Body of pancreas (tissue), 4 donors: ENCODE measurements at regions not wholly inside any gene's neighbourhood (a gene's known extent, or its start where the extent isn't known, plus 50 kb on each side); places are given as distances from the start of the nearest gene placed in this dataset.

Experiments used
- ATAC-seq: fragments of 150-250 bp; one replicate; pipeline ENCODE4 v1.9.1; 2016
- DNase-seq, 4 donors: peaks; one replicate each; pipeline ENCODE4 v3.0.0-alpha.2; 2019
- H3K27ac ChIP-seq, 4 donors: fragments of 200-600 bp; sonication (generic); 1 replicate in 3 of 4; 2 replicates in 1 of 4; pipeline versions ENCODE4 v1.5.1 to v1.6.1; 2016 to 2019; ENCODE audit warnings: mild to moderate bottlenecking in 1 of 4, mixed read lengths in 1 of 4, moderate library complexity in 1 of 4
- H3K27me3 ChIP-seq, 2 donors: fragments of 200-600 bp; sonication (generic); one replicate each; pipeline ENCODE4 v1.6.0; 2016; ENCODE audit warnings: mild to moderate bottlenecking in 1 of 2
- H3K36me3 ChIP-seq, 2 donors: fragments of 200-600 bp; sonication (generic); replicated peaks in 1 of 2; 2 replicates each; pipeline ENCODE4 v1.5.1; 2016; ENCODE audit warnings: low read depth in 2 of 2; ENCODE audit not compliant: insufficient read depth in 1 of 2
- H3K4me1 ChIP-seq: fragments of 200-600 bp; sonication (generic); one replicate; pipeline ENCODE4 v1.6.0; 2016
- H3K4me3 ChIP-seq, 2 donors: fragments of 200-600 bp; sonication (generic); 1 replicate in 1 of 2; 2 replicates in 1 of 2; pipeline ENCODE4 v1.5.1; 2016 to 2019
- H3K9me3 ChIP-seq, 3 donors: fragments of 200-600 bp; sonication (generic); 1 replicate in 2 of 3; 2 replicates in 1 of 3; pipeline ENCODE4 v1.5.1; 2016
- POLR2A ChIP-seq, 3 donors: fragments of 450-650 bp; IDR thresholded peaks; one replicate each; pipeline ENCODE4 v1.6.1; 2016; ENCODE audit warnings: antibody characterized with exemption in 3 of 3, mild to moderate bottlenecking in 2 of 3
- WGBS, 2 donors: methylation state at CpG; one replicate each; pipeline ENCODE4 v1.1.5; 2017; 5-methylcytosine and 5-hydroxymethylcytosine counted together
- intact Hi-C: fragments of 100-400 bp; cut with DNase I; formaldehyde crosslinking; loops from one replicate; pipeline ENCODE4 v1.15.1; 2023
- TF ChIP-seq, protein P1 (sequence below), 7 experiments: fragments of 450-650 bp in 4 of 7; fragments of 200-600 bp in 3 of 7; sonication (generic) in 3 of 7; IDR thresholded peaks; one replicate each; pipeline ENCODE4 v1.5.1; 2016 to 2019; ENCODE audit warnings: antibody characterized with exemption in 7 of 7

- intact Hi-C loops = no loop called here
- 73 to 80% methylated on average over 3 of the region's 3 CpGs for WGBS, 2 donors
- H3K4me3 ChIP-seq = no peak overlapping the region
- no peaks in the 10 kb centered on the region for H3K27me3 ChIP-seq
- H3K36me3 ChIP-seq = no peaks in the 10 kb centered on the region
- TF ChIP-seq, protein P1, sequence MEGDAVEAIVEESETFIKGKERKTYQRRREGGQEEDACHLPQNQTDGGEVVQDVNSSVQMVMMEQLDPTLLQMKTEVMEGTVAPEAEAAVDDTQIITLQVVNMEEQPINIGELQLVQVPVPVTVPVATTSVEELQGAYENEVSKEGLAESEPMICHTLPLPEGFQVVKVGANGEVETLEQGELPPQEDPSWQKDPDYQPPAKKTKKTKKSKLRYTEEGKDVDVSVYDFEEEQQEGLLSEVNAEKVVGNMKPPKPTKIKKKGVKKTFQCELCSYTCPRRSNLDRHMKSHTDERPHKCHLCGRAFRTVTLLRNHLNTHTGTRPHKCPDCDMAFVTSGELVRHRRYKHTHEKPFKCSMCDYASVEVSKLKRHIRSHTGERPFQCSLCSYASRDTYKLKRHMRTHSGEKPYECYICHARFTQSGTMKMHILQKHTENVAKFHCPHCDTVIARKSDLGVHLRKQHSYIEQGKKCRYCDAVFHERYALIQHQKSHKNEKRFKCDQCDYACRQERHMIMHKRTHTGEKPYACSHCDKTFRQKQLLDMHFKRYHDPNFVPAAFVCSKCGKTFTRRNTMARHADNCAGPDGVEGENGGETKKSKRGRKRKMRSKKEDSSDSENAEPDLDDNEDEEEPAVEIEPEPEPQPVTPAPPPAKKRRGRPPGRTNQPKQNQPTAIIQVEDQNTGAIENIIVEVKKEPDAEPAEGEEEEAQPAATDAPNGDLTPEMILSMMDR (IDR thresholded peaks at IDR 0.05) = no peak
- TF ChIP-seq POLR2A (IDR thresholded peaks at IDR 0.05) = no peak
- no peak overlapping the region for H3K27ac ChIP-seq
- H3K9me3 ChIP-seq = no peaks in the 10 kb centered on the region
- ATAC-seq (no peak), DNase-seq (no peak)
- no peaks in the 10 kb centered on the region for H3K4me1 ChIP-seq
Measured at GRCh38 chrY:7860781-7861614, 949.4 kb upstream of the AMELY start.

GRCh38 chrY:7850191-7850590 lies 938.6 kb upstream of the AMELY start:
- DNase-seq (no peak), ATAC-seq (no peak)
- Histone ChIP-seq H3K27me3 (no peaks in the 10 kb centered on the region), H3K36me3 (no peaks in the 10 kb centered on the region), H3K9me3 (no peaks in the 10 kb centered on the region), H3K4me3 (no peak overlapping the region), H3K4me1 (no peaks in the 10 kb centered on the region), H3K27ac (no peak overlapping the region)
- intact Hi-C loops = no loop called here
- TF ChIP-seq POLR2A (IDR thresholded peaks at IDR 0.05) = no peak
- TF ChIP-seq, protein P1 (IDR thresholded peaks at IDR 0.05) = no peak

DNA sequence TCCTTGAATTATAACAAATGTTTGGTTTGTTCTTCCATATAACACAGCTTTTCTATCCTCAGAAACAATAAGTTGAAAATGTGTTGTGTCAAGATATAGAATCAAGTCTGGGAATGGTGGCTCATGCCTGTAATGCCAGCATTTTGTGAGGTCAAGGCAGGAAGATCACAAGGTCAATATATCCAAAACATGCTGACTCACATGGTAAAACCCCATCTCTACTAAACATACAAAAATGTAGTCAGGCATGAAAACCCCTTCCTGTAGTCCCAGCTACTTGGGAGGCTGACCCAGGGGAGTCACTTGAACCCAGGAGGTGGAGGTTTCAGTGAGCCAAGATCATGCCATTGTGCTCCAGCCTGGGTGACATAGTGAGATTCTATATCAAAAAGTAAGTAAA lies 934.2 kb upstream of the AMELY start:
- no peaks in the 10 kb centered on the region for H3K9me3 ChIP-seq

DNA sequence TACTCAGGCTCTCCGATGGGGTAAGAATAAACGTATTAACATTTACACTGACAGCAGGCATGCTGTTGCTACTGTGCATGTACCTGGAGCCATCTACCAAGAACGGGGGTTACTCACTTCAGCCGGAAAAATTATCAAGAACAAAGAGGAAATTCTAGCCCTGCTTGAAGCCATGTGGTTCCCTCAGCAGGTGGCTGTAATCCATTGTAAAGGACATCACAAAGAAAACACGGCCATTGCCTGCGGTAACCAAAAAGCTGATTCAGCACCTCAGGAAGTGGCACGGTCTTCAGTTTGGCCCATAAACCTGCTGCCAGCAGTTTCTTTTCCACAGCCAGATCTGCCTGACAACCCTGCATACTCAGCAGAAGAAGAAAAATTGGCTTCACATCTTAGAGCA lies 925.5 kb upstream of the AMELY start:
- 19 to 32% methylated on average over 3 to 7 of the region's 7 CpGs for WGBS, 2 donors

More for the DNA sequence above, 934.2 kb upstream of the AMELY start:
- H3K27ac ChIP-seq = no peak overlapping the region
- TF ChIP-seq POLR2A (IDR thresholded peaks at IDR 0.05) = no peak
- TF ChIP-seq, protein P1 (IDR thresholded peaks at IDR 0.05) = no peak
- H3K27me3 ChIP-seq = no peaks in the 10 kb centered on the region
- no peak overlapping the region for H3K4me3 ChIP-seq
- ATAC-seq (no peak), DNase-seq (no peak)
- intact Hi-C loops = no loop called here
- no peaks in the 10 kb centered on the region for H3K36me3 ChIP-seq
- no peaks in the 10 kb centered on the region for H3K4me1 ChIP-seq

More for the DNA sequence above, 925.5 kb upstream of the AMELY start:
- Histone ChIP-seq H3K27me3 (no peaks in the 10 kb centered on the region), H3K4me1 (no peaks in the 10 kb centered on the region), H3K27ac (no peak overlapping the region), H3K9me3 (no peaks in the 10 kb centered on the region), H3K36me3 (no peaks in the 10 kb centered on the region), H3K4me3 (no peak overlapping the region)
- DNase-seq (no peak), ATAC-seq (no peak)
- TF ChIP-seq POLR2A (IDR thresholded peaks at IDR 0.05) = no peak
- TF ChIP-seq, protein P1 (IDR thresholded peaks at IDR 0.05) = no peak
- intact Hi-C loops = no loop called here
